ENCODE measurements at regions not wholly inside any gene's neighbourhood (a gene's known extent, or its start where the extent isn't known, plus 50 kb on each side); places are given as distances from the start of the nearest gene placed in this dataset.

GRCh38 chr17:14452856-14453255 lies 152.0 kb downstream of the HS3ST3B1 start:
- TF ChIP-seq, protein P1, sequence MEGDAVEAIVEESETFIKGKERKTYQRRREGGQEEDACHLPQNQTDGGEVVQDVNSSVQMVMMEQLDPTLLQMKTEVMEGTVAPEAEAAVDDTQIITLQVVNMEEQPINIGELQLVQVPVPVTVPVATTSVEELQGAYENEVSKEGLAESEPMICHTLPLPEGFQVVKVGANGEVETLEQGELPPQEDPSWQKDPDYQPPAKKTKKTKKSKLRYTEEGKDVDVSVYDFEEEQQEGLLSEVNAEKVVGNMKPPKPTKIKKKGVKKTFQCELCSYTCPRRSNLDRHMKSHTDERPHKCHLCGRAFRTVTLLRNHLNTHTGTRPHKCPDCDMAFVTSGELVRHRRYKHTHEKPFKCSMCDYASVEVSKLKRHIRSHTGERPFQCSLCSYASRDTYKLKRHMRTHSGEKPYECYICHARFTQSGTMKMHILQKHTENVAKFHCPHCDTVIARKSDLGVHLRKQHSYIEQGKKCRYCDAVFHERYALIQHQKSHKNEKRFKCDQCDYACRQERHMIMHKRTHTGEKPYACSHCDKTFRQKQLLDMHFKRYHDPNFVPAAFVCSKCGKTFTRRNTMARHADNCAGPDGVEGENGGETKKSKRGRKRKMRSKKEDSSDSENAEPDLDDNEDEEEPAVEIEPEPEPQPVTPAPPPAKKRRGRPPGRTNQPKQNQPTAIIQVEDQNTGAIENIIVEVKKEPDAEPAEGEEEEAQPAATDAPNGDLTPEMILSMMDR (IDR thresholded peaks at IDR 0.05), result no peak
- TF ChIP-seq POLR2A (IDR thresholded peaks at IDR 0.05), result no peak

All from right lobe of liver (tissue), 4 donors.